ENCODE measurements at regions not wholly inside any gene's neighbourhood (a gene's known extent, or its start where the extent isn't known, plus 50 kb on each side); places are given as distances from the start of the nearest gene placed in this dataset.

DNA sequence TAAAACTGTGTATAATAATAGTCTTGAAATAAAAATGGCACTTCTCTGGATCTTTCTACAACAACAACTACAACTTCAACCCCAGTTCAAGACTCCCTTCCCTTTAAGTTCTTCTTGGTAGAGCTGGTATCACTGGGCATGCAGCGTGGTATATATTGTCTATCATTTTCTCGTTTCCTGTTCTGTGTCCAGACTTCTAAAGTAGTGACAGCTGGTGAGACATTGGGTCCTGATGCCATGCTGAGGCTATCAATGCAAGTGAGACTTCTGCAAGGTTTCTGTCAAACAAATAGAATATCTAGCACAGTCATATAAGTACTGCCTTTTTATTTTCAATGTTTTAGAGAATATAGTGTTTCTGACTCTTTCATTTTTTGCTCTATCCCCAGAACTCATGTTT, 123.0 kb upstream of the GRIN3A start:
- no peak overlapping the region for H3K9ac ChIP-seq (ENCODE audit: extremely low read depth, low read length, poor library complexity, severe bottlenecking)
- H3K4me3 Mint-ChIP-seq: no peak overlapping the region
- TF ChIP-seq, protein P1, sequence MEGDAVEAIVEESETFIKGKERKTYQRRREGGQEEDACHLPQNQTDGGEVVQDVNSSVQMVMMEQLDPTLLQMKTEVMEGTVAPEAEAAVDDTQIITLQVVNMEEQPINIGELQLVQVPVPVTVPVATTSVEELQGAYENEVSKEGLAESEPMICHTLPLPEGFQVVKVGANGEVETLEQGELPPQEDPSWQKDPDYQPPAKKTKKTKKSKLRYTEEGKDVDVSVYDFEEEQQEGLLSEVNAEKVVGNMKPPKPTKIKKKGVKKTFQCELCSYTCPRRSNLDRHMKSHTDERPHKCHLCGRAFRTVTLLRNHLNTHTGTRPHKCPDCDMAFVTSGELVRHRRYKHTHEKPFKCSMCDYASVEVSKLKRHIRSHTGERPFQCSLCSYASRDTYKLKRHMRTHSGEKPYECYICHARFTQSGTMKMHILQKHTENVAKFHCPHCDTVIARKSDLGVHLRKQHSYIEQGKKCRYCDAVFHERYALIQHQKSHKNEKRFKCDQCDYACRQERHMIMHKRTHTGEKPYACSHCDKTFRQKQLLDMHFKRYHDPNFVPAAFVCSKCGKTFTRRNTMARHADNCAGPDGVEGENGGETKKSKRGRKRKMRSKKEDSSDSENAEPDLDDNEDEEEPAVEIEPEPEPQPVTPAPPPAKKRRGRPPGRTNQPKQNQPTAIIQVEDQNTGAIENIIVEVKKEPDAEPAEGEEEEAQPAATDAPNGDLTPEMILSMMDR (conservative IDR thresholded peaks at IDR 0.05): no peak
- H3K4me1 ChIP-seq (ENCODE audit: control insufficient read depth, insufficient read depth, low read length): no peaks in the 10 kb centered on the region
- H3K36me3 Mint-ChIP-seq (ENCODE audit: low read depth): no peaks in the 10 kb centered on the region
- peaks cover 3% of the 10 kb centered on the region for H3K27me3 Mint-ChIP-seq (ENCODE audit: insufficient read depth)
- WGBS, 2 experiments (ENCODE audit: insufficient coverage in 1 of 2, insufficient read length in 1 of 2): 71% methylated on average over 2 of the region's 2 CpGs; no CpG with 5 or more reads in 1 of the 2 experiments
- no peak overlapping the region for H3K27ac Mint-ChIP-seq
- no peak for DNase-seq
- H3K36me3 ChIP-seq (ENCODE audit: control insufficient read depth, insufficient read depth, low read length): no peaks in the 10 kb centered on the region
- peaks cover 10% of the 10 kb centered on the region for H3K9me3 ChIP-seq (ENCODE audit: control insufficient read depth, low read length)
- peaks cover 5% of the 10 kb centered on the region for H3K4me1 Mint-ChIP-seq
- H3K9me3 Mint-ChIP-seq: no peaks in the 10 kb centered on the region
- no peak overlapping the region for H3K4me3 ChIP-seq (ENCODE audit: low read length)
- no peaks in the 10 kb centered on the region for H3K27me3 ChIP-seq (ENCODE audit: control insufficient read depth, insufficient read depth, low read length, poor library complexity, severe bottlenecking)
- no peak overlapping the region for H3K27ac ChIP-seq (ENCODE audit: low read depth, low read length)

DNA sequence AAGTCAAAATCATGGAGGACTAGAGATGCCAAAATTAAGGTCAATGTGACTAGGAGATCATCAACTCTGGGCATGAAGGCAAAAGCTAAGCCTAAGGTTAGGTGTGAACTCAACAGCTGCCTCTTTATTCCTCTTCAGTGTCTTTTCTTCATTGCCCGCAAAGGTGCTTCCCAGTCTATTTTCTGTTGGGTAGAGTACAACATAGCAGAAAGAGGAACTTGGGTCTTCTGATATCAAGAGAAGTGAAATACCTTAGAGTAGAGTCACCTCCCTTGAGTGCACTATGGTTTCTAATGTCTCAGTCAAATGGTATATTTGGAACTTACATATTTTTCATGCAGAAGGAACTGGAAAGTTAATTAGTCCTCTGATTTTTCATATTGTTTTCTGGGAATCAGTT, 122.5 kb upstream of the GRIN3A start:
- Mint-ChIP-seq H3K36me3 (ENCODE audit: low read depth) (no peaks in the 10 kb centered on the region), H3K4me1 (peaks cover 5% of the 10 kb centered on the region), H3K27me3 (ENCODE audit: insufficient read depth) (peaks cover 3% of the 10 kb centered on the region), H3K9me3 (no peaks in the 10 kb centered on the region), H3K4me3 (no peak overlapping the region), H3K27ac (no peak overlapping the region)
- Histone ChIP-seq H3K4me1 (ENCODE audit: control insufficient read depth, insufficient read depth, low read length) (no peaks in the 10 kb centered on the region), H3K4me3 (ENCODE audit: low read length) (no peak overlapping the region), H3K27ac (ENCODE audit: low read depth, low read length) (no peak overlapping the region), H3K9ac (ENCODE audit: extremely low read depth, low read length, poor library complexity, severe bottlenecking) (no peak overlapping the region), H3K27me3 (ENCODE audit: control insufficient read depth, insufficient read depth, low read length, poor library complexity, severe bottlenecking) (no peaks in the 10 kb centered on the region), H3K36me3 (ENCODE audit: control insufficient read depth, insufficient read depth, low read length) (no peaks in the 10 kb centered on the region), H3K9me3 (ENCODE audit: control insufficient read depth, low read length) (peaks cover 10% of the 10 kb centered on the region)
- no peak for DNase-seq
- 96% methylated on average over 1 of the region's 1 CpG; no CpG with 5 or more reads in 1 of the 2 experiments for WGBS, 2 experiments (ENCODE audit: insufficient coverage in 1 of 2, insufficient read length in 1 of 2)
- TF ChIP-seq, protein P1 (conservative IDR thresholded peaks at IDR 0.05): no peak

DNA sequence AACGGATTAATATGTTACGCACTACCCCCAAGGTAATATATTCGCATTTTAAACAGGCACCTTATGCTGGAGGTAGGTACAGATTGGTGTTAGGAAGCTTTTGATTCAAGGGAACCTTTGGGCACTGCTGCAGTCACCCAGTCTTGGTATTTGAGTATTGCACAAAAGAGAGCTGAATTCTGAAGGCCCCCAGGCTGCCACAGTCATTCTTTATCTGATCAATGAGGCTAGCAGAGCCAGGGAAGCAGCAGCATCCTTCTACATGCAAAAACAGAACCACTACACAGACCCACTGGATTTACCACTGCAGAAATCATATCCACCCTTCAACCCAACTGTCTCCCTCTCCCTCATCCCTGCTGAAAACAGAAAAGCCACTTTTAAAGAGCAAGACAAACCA, 121.2 kb upstream of the GRIN3A start:
- Histone ChIP-seq H3K9ac (ENCODE audit: extremely low read depth, low read length, poor library complexity, severe bottlenecking) (no peak overlapping the region), H3K27me3 (ENCODE audit: control insufficient read depth, insufficient read depth, low read length, poor library complexity, severe bottlenecking) (no peaks in the 10 kb centered on the region), H3K36me3 (ENCODE audit: control insufficient read depth, insufficient read depth, low read length) (no peaks in the 10 kb centered on the region), H3K4me1 (ENCODE audit: control insufficient read depth, insufficient read depth, low read length) (no peaks in the 10 kb centered on the region), H3K4me3 (ENCODE audit: low read length) (no peak overlapping the region), H3K9me3 (ENCODE audit: control insufficient read depth, low read length) (peaks cover 10% of the 10 kb centered on the region), H3K27ac (ENCODE audit: low read depth, low read length) (no peak overlapping the region)
- TF ChIP-seq, protein P1 (conservative IDR thresholded peaks at IDR 0.05): no peak
- H3K4me3 Mint-ChIP-seq: no peak overlapping the region
- 80 to 86% methylated on average over 1 to 3 of the region's 3 CpGs for WGBS, 2 experiments (ENCODE audit: insufficient coverage in 1 of 2, insufficient read length in 1 of 2)
- no peaks in the 10 kb centered on the region for H3K36me3 Mint-ChIP-seq (ENCODE audit: low read depth)
- H3K27ac Mint-ChIP-seq: no peak overlapping the region
- peaks cover 3% of the 10 kb centered on the region for H3K27me3 Mint-ChIP-seq (ENCODE audit: insufficient read depth)
- DNase-seq: no peak
- no peaks in the 10 kb centered on the region for H3K9me3 Mint-ChIP-seq
- peaks cover 5% of the 10 kb centered on the region for H3K4me1 Mint-ChIP-seq
